NB4 (cell line): ENCODE measurements at regions not wholly inside any gene's neighbourhood (a gene's known extent, or its start where the extent isn't known, plus 50 kb on each side); places are given as distances from the start of the nearest gene placed in this dataset.

Experiments
- DNase-seq: peaks from one replicate; pipeline ENCODE4 v3.0.0; 2010; ENCODE audit warnings: low read depth
- H3K4me3 ChIP-seq: one replicate; pipeline ENCODE4 v1.5.1; 2011; ENCODE audit warnings: mild to moderate bottlenecking, low read depth, low read length, moderate library complexity
- CTCF ChIP-seq: IDR thresholded peaks from one replicate; pipeline ENCODE4 v1.5.1; 2012; ENCODE audit warnings: low read depth, low read length
- MAX ChIP-seq: IDR thresholded peaks from 2 replicates; pipeline ENCODE4 v1.6.1; 2011; ENCODE audit warnings: low read depth, low read length
- MYC ChIP-seq: IDR thresholded peaks from 2 replicates; pipeline ENCODE4 v1.6.1; 2011; ENCODE audit warnings: low read depth, low read length
- POLR2A ChIP-seq: IDR thresholded peaks from 2 replicates; pipeline ENCODE4 v1.6.1; 2011; ENCODE audit warnings: mild to moderate bottlenecking; ENCODE audit not compliant: insufficient read length; ENCODE audit errors: extremely low read depth

DNA sequence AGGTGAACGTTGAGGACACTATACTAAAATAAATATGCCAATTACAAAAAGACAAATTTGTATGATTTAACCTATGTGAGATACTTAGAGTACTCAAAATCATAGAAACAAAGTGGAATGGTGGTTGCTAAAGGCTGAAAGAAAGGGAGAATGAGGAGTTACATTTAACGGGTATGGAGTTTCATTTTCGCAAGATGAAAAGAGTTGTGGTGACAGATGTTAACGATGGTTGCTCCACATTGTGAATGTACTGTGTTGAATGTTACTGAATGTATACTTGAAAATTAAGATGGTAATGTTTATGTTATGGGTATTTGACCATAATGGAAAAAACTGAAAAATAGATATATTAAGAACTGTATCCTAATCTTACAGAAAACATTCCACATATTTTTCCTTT is 51.3 kb upstream of the MOCS2 start:
- no peak overlapping the region for H3K4me3 ChIP-seq
- no peak for DNase-seq
- TF ChIP-seq CTCF: no peak
- TF ChIP-seq POLR2A: no peak
- no peak for TF ChIP-seq MYC
- no peak for TF ChIP-seq MAX

GRCh38 chr5:53161876-53162275 is 52.3 kb upstream of the MOCS2 start:
- H3K4me3 ChIP-seq: no peak overlapping the region
- TF ChIP-seq MYC (no peak), MAX (no peak), CTCF (no peak), POLR2A (no peak)
- DNase-seq: no peak

DNA sequence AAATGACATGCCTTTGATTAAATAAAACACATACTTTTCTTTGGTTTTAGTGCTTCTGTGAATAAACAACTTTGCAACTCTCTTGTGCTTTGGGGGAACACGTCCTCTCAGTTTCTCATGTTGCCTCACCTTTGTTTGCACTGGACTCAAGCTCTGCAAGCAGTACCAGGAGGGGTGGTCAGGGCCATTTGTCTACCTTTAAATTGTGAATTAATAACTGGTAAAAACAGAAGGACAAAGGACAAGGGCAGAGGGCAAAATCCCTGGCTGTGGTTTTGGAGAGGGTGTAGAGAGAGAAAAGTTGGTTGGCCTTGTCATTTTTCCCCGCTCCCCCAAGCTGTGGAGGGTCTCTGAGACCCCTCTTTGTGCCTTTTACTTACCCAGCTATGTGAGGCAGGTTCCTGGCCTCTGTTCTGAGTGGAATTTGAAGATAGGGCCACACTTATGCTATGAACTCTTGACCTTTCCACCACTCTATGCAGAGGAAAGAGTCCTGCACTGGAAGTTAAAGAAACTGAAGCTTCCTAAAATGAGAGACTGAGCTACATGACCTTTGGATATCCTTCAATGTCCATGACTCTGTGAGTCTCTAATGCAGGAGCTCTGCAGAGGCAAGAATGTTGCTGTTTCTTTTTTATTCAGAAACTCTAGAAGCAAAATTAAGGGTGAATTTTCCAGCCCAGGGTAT is 55.1 kb upstream of the MOCS2 start:
- no peak for DNase-seq
- H3K4me3 ChIP-seq: no peak overlapping the region
- no peak for TF ChIP-seq MYC
- no peak for TF ChIP-seq MAX
- no peak for TF ChIP-seq POLR2A
- TF ChIP-seq CTCF: no peak

- DNase-seq: no peak
- TF ChIP-seq MYC (no peak), CTCF (no peak), MAX (no peak), POLR2A (no peak)
- H3K4me3 ChIP-seq: no peak overlapping the region
Measured at GRCh38 chr5:53165431-53166182, 56.0 kb upstream of the MOCS2 start.

GRCh38 chr5:53166183-53166495 is 56.6 kb upstream of the MOCS2 start:
- DNase-seq: no peak
- no peak for TF ChIP-seq MAX
- TF ChIP-seq POLR2A: no peak
- TF ChIP-seq CTCF: no peak
- TF ChIP-seq MYC: no peak
- H3K4me3 ChIP-seq: no peak overlapping the region

DNA sequence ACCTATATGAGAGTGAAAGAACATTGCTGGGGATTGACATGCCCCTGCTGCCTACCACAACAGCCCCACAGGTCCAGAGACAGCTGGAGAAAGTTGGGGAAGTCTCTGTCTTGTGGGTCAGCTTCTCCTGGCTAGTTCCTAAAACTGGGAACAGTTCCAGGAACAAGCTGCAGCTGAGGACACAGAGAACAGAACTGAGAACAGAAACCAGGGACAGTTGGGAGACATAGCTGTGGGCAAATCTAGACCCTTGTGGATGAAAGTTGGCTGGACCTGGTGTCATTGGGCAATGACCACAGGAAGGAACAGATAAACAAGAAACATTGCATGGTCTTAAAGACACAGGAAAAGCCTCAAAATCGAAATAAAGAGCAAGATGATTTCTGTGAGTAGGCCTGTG is 58.3 kb upstream of the MOCS2 start:
- H3K4me3 ChIP-seq: no peak overlapping the region
- TF ChIP-seq POLR2A (no peak), MAX (no peak), MYC (no peak), CTCF (no peak)
- DNase-seq: no peak
